NCI-H187 (cell line): ENCODE measurements at regions not wholly inside any gene's neighbourhood (a gene's known extent, or its start where the extent isn't known, plus 50 kb on each side); places are given as distances from the start of the nearest gene placed in this dataset.

Source experiments
- DNase-seq, 2 experiments: peaks; one replicate each; lab custom pipeline; 2025; lab: John Stamatoyannopoulos, UW

DNA sequence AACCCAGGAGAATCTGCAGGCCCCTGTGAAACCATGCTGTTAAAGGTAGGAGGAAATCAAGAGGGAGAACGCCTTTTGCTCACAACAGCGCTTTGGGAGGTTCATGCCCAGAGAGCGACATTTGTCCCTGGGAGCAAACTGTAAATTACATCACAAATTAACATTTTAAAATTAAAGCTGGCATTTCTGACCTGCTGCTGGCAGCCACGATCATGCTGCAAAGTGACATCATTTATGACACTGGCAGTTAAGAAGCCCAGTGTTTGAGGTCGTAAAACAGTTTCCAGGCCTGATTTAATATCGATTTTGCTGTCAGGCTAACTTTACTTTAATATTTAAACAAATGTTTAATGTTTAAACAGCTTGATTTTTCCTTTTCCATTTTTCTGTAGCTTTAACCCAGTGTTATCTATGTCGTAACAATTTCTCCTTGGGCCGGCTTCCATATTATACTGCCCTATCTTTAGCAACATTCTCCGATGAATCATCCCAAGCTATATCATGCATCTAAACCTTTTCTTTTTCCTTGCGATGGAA lies 86.5 kb upstream of the NPVF start:
- no peak for DNase-seq

DNA sequence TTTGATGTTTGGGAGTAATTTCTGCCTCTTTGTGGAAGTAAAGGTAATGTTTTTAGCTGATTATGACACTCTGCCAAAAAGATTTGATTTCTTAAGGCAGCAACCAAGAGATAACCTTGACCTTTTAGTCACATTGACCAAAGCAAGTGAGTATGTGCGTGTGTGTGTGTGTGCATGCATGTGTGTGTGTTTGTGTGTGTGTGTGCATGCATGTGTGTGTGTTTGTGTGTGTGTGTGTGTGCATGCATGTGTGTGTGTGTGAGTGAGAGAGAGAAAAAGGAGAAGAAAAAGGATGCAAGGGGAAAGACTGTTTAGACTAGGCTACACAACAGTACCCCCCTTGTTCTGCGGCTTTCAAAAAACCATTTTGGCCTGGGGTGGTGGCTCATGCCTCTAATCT lies 88.1 kb upstream of the NPVF start:
- DNase-seq, result no peak

DNA sequence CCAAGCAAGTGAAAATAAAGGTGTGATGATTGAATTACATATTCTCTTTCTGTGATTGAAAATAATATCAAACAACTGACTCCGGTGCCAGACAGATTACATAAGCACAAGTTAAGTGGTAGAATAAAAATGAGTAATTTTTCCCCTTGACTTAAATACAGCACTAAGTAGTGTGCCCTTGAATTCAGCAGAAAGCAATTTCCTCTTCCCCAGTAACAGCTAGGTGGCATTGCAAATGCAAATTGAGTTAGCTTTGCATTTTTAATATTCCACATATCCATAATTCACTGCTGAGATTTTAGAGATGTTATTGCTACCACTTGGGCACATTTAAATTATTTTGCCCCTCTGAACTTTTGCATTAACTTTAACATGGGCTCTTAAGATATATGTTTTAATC lies 89.8 kb upstream of the NPVF start:
- DNase-seq, result no peak

DNA sequence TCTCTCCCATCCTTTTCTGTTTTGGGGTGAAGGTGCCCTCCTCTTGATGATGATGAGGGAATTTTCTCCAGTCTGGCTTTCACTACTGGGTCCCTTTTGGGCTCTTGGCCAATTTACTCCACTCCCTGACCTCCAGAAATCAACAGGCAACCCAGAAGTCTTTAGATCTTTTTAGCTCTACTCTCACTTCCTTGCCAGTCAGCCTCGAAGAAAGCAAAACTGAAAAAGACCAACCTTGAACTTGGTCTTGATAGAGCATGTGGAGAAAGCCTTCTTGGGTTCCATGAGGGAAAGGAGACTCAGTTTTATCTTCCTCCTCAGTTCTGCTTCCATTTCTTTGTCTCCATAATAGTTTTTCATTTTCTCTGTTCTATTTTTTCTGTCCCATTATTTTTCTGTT lies 91.4 kb upstream of the NPVF start:
- DNase-seq, result no peak

DNA sequence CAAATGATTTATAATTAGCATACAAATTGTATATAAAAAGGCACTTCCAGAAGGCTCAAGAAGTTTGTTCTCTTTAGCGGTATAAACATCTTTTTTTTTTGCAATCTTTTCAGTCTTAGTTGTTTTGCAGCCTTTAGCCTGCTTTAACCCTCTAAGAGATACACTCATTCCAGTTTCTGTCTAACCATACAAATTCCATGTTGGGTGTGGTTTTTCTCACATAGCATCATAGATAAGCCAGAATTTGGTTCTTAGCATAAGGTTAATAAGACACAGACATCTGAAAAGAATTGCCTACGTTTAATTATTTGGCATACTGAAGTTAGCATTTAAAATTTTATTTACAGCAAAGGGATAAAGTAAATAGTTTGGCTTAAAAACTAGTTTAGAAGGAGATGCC lies 92.5 kb upstream of the NPVF start:
- DNase-seq, result no peak

DNA sequence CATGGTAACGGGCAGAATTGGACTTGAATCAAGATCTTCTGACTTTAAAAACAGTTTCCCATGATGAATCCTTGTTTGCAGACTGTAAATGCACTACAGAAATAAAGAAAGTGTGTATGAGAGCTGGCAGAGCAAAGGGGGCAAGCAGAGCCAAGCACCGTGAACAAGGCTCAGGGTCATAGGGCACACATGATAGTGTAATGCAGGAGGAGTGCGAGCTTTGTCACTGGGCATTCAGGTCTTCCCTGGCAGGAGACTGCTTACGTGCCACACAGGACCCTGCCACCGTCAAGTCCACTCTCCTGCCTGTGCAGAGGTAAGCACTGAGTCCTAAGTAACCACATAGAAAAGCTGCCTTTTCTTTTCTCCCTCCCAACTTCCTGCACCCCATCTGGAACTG lies 93.1 kb upstream of the NPVF start:
- no peak for DNase-seq

DNA sequence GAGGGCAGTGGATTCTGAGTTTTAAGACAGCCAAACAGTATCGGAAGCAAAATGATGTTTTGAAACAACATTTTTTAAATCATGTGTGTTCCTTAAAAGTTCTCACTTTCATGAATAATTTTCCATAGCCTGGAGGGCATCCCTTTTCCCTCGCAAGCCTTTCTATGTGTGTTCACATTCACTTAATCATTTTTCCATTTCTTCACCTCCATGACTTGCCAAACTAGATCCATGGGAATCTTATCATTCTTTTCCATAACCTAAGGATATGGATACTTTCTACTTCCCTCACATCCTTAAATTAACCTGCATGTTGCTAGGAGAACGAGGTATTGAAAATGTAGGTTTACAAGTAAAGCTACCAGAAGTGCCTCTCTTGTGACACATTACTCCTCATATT lies 94.2 kb upstream of the NPVF start:
- no peak for DNase-seq

DNA sequence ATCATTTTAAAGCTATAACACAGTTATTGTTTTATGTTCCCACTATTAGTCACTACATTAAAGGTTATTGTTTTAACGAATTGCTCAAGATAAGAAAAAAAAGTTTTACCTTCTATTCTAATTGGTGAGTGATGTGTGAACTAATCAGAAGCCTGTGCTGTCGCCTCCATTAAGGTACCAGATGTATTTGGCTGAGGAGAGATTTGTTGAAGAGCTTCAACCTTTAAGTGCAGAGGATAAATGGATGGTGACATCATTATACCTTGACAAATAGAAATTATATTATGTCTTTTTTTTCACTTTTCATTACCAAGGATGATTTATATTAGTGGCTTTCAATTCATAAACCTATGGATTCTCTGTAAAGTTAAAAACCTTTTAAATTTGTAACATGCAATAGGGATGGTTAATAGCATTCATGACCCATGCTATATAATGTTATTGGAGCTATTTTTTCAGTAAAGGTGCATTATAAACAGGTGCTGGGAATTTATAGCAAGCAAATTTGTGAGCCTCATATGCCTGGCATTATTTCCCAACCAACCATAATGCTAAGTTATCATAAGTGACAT lies 97.0 kb upstream of the NPVF start:
- DNase-seq, result no peak

DNA sequence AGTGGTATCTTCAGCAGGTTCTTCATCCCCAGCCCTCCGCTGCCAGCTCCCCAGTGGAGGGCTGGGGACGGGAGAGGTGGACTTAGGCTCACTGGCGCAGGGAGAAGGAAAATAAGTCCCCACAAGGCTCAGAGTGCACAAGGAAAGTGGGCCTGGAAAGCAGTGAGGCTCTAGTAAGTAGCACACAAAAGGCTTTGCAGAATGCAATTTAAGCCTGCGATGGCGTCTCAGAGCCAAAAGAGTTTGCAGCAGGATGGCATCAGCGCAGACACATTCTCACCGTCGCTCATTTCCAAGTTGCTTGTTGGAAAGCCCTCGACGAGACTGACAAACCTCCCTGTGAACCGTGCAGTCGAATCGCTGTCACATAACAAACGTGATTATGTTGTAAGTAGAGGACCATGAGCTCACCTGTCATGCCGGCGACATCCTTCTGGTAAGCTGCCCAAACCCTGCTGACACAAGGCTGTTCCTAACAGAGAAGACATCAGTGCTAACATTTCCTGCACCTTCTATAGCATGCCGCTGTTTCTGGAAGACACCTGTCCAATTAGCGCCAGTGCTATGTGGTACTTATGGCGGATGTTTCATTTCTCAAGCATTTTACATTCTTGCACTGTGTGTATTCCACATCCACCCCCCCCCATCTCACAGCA lies 98.3 kb upstream of the NPVF start:
- no peak for DNase-seq

DNA sequence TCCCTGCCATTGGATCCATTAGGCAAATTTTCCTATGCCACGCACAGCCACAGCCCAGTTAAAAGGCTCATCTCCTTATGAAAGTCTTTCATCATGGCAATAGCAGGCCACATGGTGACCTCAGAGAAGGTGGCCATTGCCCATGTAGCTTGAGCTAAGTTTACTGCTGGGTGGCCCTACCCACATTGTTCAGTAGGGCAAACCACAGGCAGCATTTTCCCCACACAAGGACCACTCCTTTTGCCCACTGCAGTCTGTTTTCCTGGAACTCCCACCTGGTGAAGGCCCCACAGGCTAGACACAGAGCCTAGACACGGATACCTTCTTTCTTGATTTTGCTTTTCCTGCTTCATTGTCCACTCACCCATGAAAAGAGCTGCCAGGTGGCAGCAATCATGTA lies 101.5 kb upstream of the NPVF start:
- DNase-seq, result no peak

DNA sequence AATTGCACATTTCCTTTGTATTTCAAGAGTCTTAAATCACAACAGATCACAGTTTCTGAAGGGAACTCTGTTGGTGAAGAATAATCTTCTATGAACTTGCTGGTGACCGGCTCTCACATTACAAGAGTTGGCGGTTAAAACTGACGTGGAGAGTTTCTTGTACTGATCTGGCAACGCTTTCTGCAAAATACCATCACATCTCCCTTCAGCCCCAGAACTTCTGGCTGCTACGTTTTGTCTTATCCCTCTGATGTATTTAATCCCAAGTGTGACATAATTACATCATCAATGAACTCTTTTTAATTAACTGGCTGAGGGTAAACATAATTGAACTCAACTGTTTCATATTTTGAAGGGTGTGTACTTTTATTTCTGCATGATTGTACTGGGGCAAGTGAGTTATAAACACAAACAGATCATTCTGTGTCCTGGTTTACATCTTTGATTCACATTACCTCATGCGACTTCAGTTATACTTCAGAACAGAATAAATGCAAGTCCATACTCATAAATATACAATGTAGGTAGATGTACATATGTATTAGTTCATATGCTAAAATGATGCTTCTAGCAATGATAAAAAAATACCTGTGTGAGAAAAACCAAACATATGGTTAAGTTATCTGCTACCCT lies 105.1 kb upstream of the NPVF start:
- DNase-seq, result no peak

DNA sequence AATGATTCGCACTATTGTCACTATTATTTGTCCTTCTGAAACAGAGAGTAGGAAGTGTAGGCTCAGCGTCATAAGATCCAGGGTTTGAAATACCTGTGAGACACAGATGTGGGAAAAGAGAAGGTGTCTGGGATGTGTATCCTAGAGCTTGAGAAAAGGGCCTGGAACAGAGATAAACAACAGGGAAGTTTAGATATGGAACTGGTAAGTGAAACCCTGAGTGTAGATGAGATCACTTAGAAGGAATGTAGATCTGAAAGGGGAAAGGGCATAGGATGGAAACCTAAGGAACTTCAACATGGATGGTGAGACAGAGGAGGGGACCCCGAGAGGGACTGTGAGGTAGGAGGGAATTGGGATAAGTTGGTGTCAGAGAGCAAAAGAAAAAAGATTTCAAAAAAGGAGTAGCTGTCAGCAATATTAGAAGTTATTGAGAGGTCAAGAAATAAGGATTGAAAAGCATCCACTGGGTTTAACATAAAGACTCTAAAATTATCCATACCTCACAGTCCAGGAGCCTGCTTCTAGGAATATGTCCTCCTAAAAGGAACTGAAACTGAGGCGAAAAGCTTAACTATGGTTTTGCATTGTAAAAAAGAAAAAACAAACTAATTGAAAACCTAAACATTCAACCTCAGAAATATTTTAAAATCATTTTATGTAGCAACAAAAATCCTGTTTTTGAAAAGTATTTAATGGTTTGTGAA lies 119.2 kb upstream of the NPVF start:
- DNase-seq, result no peak

DNA sequence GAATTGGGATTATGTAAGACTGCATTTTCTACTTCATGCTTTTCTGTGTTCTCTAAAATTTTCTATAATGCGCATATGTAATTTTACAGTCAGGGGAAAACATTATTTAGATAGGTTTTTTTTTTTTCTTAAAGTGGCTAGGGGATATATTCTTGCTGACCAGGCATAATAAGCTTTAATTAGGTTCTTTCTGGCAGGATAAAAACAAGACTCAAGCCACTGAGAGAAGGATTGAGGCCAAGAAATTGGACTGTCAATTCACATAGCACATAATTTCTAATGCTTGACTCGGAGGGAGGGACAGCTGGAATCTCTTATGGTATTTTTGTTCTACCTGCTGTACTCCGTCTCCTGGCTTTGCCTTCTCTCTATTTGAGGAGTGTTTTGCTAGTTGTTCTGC lies 119.8 kb upstream of the NPVF start:
- DNase-seq, result no peak

DNA sequence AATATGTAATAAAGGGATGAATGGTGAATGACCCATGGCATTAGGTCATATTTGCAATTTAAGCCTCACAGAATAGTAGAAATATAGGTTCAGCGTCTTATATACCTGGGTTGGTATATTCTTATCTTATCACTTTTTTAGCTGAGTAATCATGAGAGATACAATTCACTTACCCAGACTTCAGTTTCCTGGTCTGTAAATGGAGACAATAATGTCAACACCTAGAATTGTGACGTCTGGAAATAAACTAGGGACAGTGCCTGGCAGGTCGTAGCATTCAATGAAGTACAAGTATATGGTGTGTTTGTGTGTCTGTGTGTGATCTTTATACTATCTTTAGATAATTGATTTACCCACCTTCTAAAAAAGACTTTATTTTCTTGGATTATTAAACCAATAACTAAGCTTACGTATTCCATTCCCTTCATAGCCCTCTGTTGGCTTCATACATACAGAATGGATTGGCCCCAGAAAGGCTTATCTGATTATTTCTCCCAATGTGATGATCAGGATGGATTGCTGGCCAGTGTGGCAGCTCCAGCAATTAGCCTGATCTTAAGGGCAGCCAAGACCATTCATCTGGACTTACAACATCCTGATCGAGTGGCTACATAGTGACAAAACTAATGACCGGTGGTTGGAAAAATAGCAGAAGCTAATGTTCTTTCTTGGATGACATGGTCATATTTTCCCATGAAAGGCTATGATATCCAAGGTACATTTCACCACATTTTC lies 121.2 kb upstream of the NPVF start:
- DNase-seq, result no peak

DNA sequence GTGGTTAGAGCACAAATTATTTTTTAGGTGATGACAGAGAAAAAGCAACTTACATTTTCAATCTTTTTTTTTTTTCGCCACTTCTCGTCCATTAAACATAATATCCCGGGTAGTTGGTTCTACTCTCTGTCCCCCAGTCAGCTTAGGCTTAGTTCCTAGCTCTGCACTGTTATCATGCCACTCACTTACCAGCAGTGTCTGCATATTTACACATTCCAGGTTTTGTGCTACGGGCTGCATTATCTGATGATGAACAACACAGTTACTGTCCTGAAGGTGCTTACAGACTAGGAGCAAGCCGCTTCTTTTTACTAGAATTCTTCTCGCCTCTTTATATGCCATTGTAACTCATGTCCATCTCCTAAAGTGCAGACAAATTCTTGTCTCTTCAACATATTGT lies 121.8 kb upstream of the NPVF start:
- no peak for DNase-seq

DNA sequence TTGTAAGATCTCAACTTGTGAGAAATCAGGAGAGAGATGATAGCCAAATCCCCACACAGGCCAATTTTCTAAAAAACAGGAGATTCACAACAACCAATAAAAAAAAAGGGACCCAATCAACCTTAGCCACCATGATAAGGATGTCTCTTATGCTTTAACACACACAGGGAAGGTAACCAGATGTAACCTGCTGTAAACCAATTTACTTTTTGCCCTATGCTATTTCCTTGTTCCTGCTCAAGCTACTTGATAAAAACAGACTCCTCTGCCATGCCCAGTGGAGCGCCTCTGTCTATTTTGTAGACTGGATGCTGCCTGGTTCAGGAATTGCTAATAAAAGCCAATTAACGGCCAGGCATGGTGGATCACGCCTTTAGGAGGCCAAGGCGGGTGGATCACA lies 123.5 kb upstream of the NPVF start:
- DNase-seq, result no peak

DNA sequence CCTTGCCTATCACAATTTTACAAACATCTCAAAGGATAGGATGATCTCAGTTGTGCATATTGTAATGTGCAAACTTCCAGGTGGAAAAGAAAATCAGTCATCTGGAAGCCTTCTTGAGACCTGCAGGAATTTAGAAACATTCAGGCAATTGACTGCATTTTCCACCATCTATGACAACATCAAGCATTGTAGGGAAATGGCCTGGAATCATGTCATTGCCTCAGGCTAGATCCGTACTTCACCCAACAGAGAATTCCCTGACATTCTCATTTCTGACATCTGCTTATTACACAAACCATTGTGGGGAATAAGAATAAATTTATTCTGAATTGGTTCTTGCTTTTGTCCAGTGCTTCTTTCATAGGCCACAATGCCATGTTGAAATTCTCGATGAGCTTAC lies 124.9 kb upstream of the NPVF start:
- no peak for DNase-seq

DNA sequence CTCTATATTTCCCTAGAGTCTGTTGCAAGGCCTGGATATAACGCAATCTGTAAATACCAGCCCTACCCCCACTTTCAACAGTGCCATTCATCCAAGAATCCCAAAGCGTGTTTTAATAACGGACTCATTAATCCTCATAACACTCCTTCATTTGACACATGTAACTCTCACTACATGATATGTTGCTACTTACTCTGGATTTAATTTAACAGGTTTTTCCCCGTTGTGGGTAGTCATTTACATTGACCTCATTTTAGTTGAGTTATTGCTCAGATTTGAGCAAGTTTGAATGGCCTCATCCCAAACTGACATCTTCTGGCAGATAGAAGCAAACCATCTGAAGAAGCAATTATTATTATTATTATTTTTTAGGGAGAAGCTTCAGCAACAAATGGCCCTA lies 125.4 kb upstream of the NPVF start:
- DNase-seq, result no peak

DNA sequence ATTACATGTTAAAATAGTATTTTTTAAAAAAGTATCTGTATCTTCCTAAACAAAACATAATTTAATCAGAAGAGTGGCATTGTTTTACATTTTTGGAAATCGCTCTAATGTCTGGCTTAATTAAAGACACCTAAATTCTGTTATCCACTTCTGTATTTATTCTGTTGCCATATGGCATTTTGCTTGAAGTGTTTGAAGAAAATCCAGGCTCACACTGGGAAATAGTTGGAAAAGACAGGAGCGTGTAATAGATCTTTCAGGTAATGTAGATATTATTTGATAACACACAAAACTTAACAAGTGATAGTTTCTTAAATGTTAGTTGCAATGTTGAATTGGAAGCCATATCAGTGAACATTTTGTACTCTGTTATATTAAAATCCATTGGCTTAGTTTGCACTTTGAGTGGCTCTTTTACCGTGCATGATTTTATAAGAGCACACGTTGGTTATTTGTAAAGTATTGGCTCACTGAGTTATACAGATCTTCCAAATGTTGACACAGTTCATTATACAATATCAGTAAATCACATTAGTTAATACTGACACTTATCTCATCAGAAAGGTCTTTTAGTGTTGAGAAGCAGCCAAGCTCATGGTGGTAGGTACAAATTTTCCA lies 128.4 kb upstream of the NPVF start:
- no peak for DNase-seq

DNA sequence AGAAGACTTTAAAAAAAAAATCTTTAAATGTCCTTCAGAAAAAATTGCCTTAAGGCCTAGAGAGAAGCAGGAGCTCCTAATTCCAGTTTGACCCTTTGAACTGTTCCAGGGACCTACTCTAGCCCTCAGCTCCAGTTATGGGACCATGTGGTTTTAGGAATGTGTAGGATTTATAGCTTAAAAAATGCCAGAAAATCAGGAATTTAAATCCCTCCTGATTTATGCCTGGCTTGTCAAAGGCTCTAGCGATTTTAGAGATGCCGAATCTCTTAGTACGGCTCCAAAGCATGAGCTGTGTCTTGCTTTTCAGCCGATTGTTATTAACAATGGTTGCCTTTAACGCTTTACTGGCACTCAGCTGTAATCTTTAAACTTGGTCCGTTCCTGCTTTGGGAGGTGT lies 130.6 kb upstream of the NPVF start:
- peak in 1 of 2 experiments; percentile 22 for DNase-seq

DNA sequence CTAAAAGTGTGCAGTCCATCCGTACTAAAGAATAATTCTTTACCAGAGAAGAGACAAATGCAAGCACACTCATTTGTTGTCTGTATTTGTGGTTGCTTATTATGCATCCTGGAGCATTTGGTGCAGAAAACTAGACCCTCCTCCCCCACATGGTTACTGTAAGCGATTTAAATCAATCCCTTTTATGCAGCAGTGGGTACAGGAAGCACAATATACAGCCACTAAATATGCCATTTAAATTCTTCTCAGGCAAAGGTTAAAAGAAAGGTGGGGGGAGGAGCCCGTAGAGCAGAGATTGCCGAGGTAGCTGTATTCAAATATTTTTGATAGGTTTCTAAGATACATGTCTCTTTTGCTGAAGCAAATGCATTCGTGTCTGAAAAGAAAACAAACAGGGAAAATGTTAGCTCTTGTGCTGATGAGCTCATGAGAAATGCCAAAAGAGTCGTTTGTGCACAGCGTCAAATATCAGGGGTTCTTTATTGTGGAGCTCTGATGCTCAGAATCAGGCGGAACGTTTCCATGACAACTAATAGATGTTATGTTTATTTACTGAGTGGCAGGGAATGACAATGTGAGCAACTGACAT lies 131.3 kb upstream of the NPVF start:
- DNase-seq, result peak; percentile 47 to 60
